MCF 10A (cell line): ENCODE measurements at regions not wholly inside any gene's neighbourhood (a gene's known extent, or its start where the extent isn't known, plus 50 kb on each side); places are given as distances from the start of the nearest gene placed in this dataset.

Source experiments
- BruUV-seq: library from RNA; stranded (reverse); fragments of 400-500 nt; replicated peaks from 2 replicates; lab custom pipeline; 2021; lab: Mats Ljungman, UMichigan
- CTCF ChIA-PET: fragments of 300-600 bp; sonication (Branson Sonifier 250); formaldehyde crosslinking; extraction: SDS; loops from one replicate; lab custom pipeline; 2021; ENCODE audit warnings: antibody characterized with exemption, inconsistent platforms; lab: Yijun Ruan, JAX
- POLR2A ChIA-PET: fragments of 300-600, 350-650 bp; sonication (Branson Sonifier 250); formaldehyde crosslinking; extraction: SDS; loops from one replicate; lab custom pipeline; 2020; ENCODE audit warnings: antibody characterized with exemption, inconsistent platforms; lab: Yijun Ruan, JAX
- DNase-seq: peaks from one replicate; pipeline ENCODE4 v3.0.0-alpha.2; 2018; ENCODE audit not compliant: unreplicated experiment
- H3K27ac Mint-ChIP-seq: one replicate; pipeline ENCODE4 v1.8.0; 2022; ENCODE audit warnings: mild to moderate bottlenecking, low read depth, mixed read lengths; ENCODE audit not compliant: unreplicated experiment
- H3K27me3 Mint-ChIP-seq: one replicate; pipeline ENCODE4 v1.8.0; 2022; ENCODE audit warnings: mixed read lengths; ENCODE audit not compliant: insufficient read depth, unreplicated experiment
- H3K36me3 Mint-ChIP-seq: one replicate; pipeline ENCODE4 v1.8.0; 2022; ENCODE audit warnings: mild to moderate bottlenecking, moderate library complexity, mixed read lengths; ENCODE audit not compliant: insufficient read depth, unreplicated experiment
- H3K4me1 Mint-ChIP-seq: one replicate; pipeline ENCODE4 v1.8.0; 2022; ENCODE audit warnings: mixed read lengths; ENCODE audit not compliant: insufficient read depth, unreplicated experiment
- H3K4me3 Mint-ChIP-seq: one replicate; pipeline ENCODE4 v1.8.0; 2022; ENCODE audit warnings: mild to moderate bottlenecking, moderate library complexity, mixed read lengths; ENCODE audit not compliant: unreplicated experiment
- H3K9me3 Mint-ChIP-seq: one replicate; pipeline ENCODE4 v1.8.0; 2022; ENCODE audit warnings: mixed read lengths; ENCODE audit not compliant: unreplicated experiment
- intact Hi-C: fragments of 100-400 bp; cut with micrococcal nuclease; formaldehyde crosslinking; loops from 2 replicates; pipeline ENCODE4 v1.14.1; 2022
- TF ChIP-seq, protein P1 (sequence below): fragments of 200-600 bp; IDR thresholded peaks from one replicate; pipeline ENCODE4 v1.8.0; 2022; ENCODE audit warnings: antibody characterized with exemption, mild to moderate bottlenecking; ENCODE audit not compliant: unreplicated experiment

DNA sequence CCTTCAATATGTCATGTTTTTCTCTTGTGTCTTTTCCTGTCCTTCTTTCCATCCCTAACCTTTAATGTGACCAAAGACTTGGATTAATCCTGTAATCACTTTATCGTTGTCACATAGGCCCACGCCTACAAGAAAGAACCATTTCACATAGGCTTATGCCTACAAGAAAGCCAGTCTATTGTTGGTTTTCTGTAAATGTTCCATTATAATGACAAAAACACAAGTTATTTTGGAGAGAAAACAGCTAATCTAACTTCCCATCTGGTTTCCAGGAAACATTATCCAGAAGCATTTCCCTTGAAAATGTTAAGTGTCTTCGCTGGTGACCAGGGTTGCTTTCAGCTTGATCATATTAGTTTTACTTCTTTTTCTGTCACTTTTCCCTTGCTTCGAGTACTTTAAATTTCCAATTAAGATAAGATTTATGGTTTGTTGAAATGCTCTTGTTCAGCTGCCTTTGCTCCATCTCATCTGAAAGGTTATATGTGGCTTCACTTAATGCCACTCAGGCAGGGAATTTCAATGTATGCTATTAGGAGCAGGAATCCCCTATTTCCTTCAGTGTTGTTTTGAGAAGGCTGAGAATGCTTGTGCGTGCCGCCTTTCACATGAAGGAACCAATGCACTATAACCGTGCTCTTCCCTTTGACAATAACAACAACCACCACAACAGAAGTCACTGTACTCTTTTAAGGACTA lies 708.2 kb downstream of the EFNB2 start:
- peaks cover 1% of the 10 kb centered on the region for H3K9me3 Mint-ChIP-seq
- CTCF ChIA-PET, result interaction anchor here (0.7 to 1.2 kb wide), 2 partner anchors 17 to 89 kb away, joined by 3 to 4 read pairs; no protein-coding TSS in a partner anchor
- no peak overlapping the region for H3K4me3 Mint-ChIP-seq
- POLR2A ChIA-PET, result interaction anchor here (0.6 kb wide), 1 partner anchor 13 kb away, joined by 3 read pairs; no protein-coding TSS in a partner anchor
- intact Hi-C loops, result no loop called here
- H3K4me1 Mint-ChIP-seq, result no peaks in the 10 kb centered on the region
- TF ChIP-seq, protein P1, sequence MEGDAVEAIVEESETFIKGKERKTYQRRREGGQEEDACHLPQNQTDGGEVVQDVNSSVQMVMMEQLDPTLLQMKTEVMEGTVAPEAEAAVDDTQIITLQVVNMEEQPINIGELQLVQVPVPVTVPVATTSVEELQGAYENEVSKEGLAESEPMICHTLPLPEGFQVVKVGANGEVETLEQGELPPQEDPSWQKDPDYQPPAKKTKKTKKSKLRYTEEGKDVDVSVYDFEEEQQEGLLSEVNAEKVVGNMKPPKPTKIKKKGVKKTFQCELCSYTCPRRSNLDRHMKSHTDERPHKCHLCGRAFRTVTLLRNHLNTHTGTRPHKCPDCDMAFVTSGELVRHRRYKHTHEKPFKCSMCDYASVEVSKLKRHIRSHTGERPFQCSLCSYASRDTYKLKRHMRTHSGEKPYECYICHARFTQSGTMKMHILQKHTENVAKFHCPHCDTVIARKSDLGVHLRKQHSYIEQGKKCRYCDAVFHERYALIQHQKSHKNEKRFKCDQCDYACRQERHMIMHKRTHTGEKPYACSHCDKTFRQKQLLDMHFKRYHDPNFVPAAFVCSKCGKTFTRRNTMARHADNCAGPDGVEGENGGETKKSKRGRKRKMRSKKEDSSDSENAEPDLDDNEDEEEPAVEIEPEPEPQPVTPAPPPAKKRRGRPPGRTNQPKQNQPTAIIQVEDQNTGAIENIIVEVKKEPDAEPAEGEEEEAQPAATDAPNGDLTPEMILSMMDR, result no peak
- no peak for DNase-seq
- no peak overlapping the region for H3K27ac Mint-ChIP-seq
- no peaks in the 10 kb centered on the region for H3K36me3 Mint-ChIP-seq
- H3K27me3 Mint-ChIP-seq, result no peaks in the 10 kb centered on the region
- no TSS peak for BruUV-seq

DNA sequence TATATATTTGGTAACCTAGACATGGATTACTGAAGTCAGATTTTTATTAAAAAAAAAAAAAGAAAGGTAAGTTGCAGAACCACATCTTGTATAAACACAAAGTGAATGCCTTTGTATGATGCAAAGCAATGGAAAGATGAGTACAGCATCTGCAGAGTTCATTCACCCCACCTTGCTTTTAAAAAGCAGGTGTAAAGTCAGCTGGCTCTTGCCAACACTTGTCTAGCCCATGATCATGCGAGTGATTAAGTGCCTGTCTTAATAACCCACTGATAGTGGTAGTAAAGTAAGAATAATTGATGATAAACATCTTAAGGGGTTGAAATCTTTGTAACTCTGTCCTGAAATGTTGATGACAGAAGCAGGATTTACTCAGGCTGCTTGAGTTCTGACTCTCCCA lies 710.4 kb downstream of the EFNB2 start:
- Mint-ChIP-seq H3K36me3 (no peaks in the 10 kb centered on the region), H3K27ac (no peak overlapping the region), H3K27me3 (no peaks in the 10 kb centered on the region), H3K4me3 (no peak overlapping the region), H3K9me3 (no peaks in the 10 kb centered on the region), H3K4me1 (no peaks in the 10 kb centered on the region)
- intact Hi-C loops, result no loop called here
- DNase-seq, result no peak
- BruUV-seq, result no TSS peak
- TF ChIP-seq, protein P1, result no peak
- ChIA-PET POLR2A (no interaction called here), CTCF (interaction anchor here (0.6 to 1.0 kb wide), 2 partner anchors 93 to 557 kb away, joined by 4 to 5 read pairs; no protein-coding TSS in a partner anchor)

DNA sequence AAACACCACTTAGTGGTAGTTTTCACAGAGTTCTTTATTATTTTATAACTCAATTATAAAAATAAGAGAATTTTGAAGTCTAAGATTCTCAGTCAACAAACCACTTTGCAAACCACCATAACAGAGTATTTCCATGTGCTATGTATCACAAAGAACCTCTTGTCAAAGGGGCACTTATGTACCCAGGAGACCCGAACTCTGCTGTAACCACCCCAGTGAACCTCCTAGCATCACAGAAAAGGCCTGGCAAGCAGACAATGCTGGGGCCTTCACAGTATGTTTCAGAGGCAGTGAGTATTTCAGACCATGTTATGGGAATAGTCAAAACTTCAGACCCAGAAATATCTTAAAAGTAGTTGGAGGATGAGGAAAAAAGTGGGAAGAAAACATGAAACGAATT lies 714.1 kb downstream of the EFNB2 start:
- Mint-ChIP-seq H3K27me3 (no peaks in the 10 kb centered on the region), H3K4me1 (no peaks in the 10 kb centered on the region), H3K4me3 (no peak overlapping the region), H3K36me3 (no peaks in the 10 kb centered on the region), H3K27ac (no peak overlapping the region), H3K9me3 (no peaks in the 10 kb centered on the region)
- BruUV-seq, result no TSS peak
- TF ChIP-seq, protein P1, result no peak
- POLR2A ChIA-PET, result interaction anchor here (0.8 kb wide), 1 partner anchor 104 kb away, joined by 3 read pairs; no protein-coding TSS in a partner anchor
- no peak for DNase-seq
- intact Hi-C loops, result no loop called here
- CTCF ChIA-PET, result no interaction called here

DNA sequence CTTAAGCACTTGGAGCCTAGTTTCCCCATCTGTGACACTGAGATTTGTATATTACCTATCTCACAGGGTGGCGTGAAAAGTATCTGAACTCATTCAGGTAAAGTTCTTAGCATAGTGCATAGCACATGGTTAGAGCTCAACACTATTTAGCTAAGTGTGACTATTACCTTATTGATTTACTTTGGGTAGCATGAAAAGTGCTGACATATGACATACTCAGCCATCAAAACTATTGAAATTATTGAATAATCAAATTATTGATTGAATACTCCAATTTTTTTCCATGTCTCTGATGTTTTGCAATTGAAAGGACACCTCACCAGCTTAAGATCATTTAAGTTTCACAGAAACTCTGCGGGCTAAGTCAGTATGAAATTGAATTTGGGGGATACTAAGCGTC lies 715.0 kb downstream of the EFNB2 start:
- Mint-ChIP-seq H3K9me3 (no peaks in the 10 kb centered on the region), H3K4me1 (no peaks in the 10 kb centered on the region), H3K27me3 (no peaks in the 10 kb centered on the region), H3K27ac (no peak overlapping the region), H3K4me3 (no peak overlapping the region), H3K36me3 (no peaks in the 10 kb centered on the region)
- TF ChIP-seq, protein P1, result no peak
- intact Hi-C loops, result no loop called here
- ChIA-PET CTCF (interaction anchor here (0.6 to 0.8 kb wide), 2 partner anchors 160 to 203 kb away, joined by 3 read pairs; no protein-coding TSS in a partner anchor), POLR2A (interaction anchor here (0.8 kb wide), 1 partner anchor 105 kb away, joined by 3 read pairs; no protein-coding TSS in a partner anchor)
- BruUV-seq, result no TSS peak
- DNase-seq, result no peak
